ENCODE measurements at regions not wholly inside any gene's neighbourhood (a gene's known extent, or its start where the extent isn't known, plus 50 kb on each side); places are given as distances from the start of the nearest gene placed in this dataset.
"Not testable (repeated sequence)": the region's sequence is repeated elsewhere in the genome, so short reads cannot be mapped to it uniquely, and the experiment has no call there.

DNA sequence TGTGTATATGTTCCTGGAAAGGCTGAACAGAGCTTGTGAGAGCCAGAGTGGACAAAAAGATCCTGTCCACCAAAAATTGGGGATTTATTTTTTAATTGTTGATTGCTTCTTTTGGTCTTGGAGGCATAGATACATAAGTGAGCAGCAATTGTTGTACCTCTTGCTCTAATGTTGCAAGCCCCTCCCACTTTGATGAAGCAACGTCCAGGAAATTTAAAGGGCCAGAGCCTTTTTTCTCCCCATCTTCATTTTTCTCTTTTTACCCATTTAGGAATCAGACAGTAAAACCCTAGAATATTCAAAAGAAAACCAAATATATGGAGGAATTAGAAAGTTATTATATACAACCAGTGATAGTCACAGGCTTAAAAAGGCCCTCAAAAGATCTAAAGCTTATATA, 871.8 kb upstream of the NRXN1 start:
- no peak for DNase-seq (ENCODE audit: low spot score)
- no peak overlapping the region for H3K4me3 Mint-ChIP-seq
- H3K9me3 Mint-ChIP-seq = peaks cover 14% of the 10 kb centered on the region
- no peak overlapping the region for H3K27ac Mint-ChIP-seq
- H3K4me1 Mint-ChIP-seq (ENCODE audit: low read depth) = no peaks in the 10 kb centered on the region
- H3K36me3 Mint-ChIP-seq (ENCODE audit: low read depth) = no peaks in the 10 kb centered on the region
- H3K27me3 Mint-ChIP-seq (ENCODE audit: low read depth) = no peaks in the 10 kb centered on the region

DNA sequence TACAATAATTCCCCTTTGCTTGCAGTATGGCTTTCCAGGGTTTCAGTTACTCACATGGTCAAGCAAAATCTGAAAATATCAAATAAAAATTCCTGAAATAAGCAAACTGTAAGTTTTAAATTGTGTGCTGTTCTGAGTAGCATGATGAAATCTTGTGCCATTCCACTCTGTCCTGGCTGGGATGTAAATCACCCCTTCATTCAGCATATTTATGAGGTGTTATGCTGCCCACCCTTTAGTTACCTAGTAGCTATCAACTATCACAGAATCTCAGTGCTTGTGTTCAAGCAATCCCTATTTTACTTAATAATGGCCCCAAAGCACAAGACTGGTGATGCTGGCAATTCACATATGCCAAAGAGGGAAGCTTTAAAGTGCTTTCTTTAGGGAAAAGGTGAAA, 867.7 kb upstream of the NRXN1 start:
- Mint-ChIP-seq H3K9me3 (peaks cover 12% of the 10 kb centered on the region), H3K4me3 (no peak overlapping the region), H3K27me3 (ENCODE audit: low read depth) (no peaks in the 10 kb centered on the region), H3K27ac (no peak overlapping the region), H3K36me3 (ENCODE audit: low read depth) (no peaks in the 10 kb centered on the region), H3K4me1 (ENCODE audit: low read depth) (no peaks in the 10 kb centered on the region)
- no peak for DNase-seq (ENCODE audit: low spot score)

DNA sequence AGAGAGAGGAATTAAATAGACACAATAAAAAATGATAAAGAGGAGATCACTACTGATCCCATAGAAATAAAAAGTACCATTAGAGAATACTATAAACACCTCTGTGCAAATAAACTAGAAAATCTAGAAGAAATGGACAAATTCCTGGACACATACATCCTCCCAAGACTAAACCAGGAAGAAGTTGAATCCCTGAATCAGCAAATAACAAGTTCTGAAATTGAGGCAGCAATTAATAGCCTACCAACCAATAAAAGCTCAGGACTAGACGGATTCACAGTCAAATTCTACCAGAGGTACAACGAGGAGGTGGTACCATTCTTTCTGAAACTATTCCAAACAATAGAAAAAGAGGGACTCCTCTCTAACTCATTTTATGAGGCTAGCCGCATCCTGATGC, 862.7 kb upstream of the NRXN1 start:
- H3K4me1 Mint-ChIP-seq (ENCODE audit: low read depth); H3K27ac Mint-ChIP-seq; H3K4me3 Mint-ChIP-seq; H3K27me3 Mint-ChIP-seq (ENCODE audit: low read depth); H3K36me3 Mint-ChIP-seq (ENCODE audit: low read depth); DNase-seq (ENCODE audit: low spot score): not testable (repeated sequence)
- peaks cover 28% of the 10 kb centered on the region for H3K9me3 Mint-ChIP-seq

DNA sequence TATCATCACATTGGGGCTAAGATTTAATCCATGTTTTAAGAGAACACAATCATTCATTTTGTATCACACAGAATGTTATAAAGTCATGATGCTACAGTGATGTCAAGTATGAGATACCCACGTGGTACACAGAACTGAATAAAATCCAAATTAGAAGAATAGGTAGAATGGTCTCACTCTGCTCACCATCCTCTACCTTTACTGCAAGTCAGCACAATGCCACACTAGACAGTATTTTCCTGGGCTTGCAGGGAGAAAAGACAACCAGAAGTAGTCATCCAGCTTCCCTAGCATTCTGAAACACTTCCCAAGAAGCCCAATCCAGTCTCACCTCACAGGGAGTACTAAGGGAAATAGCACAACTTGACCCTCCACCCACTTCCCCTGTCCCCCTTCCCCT, 856.2 kb upstream of the NRXN1 start:
- no peaks in the 10 kb centered on the region for H3K4me1 Mint-ChIP-seq (ENCODE audit: low read depth)
- H3K4me3 Mint-ChIP-seq = no peak overlapping the region
- H3K36me3 Mint-ChIP-seq (ENCODE audit: low read depth) = no peaks in the 10 kb centered on the region
- no peak overlapping the region for H3K27ac Mint-ChIP-seq
- no peak for DNase-seq (ENCODE audit: low spot score)
- H3K27me3 Mint-ChIP-seq (ENCODE audit: low read depth) = no peaks in the 10 kb centered on the region
- H3K9me3 Mint-ChIP-seq = peaks cover 37% of the 10 kb centered on the region

DNA sequence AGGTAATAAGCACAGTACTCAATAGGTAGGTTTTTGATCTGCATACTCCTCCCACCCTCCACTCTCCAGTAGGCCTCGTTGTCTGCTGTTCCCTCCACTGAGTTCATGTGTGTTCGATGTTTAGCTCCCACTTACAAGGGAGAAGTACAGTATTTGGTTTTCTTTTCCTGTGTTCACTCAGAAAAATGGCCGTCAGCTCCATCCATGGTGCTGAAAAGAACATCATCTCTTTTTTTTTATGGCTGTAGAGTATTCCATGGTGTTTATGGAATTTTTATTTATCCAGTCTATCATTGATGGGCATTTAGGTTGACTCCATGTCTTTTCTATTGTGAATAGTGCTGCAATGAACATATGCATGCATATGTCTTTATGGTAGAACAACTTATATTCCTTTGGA, 849.7 kb upstream of the NRXN1 start:
- Mint-ChIP-seq H3K36me3 (ENCODE audit: low read depth) (no peaks in the 10 kb centered on the region), H3K4me3 (no peak overlapping the region), H3K9me3 (peaks cover 43% of the 10 kb centered on the region), H3K4me1 (ENCODE audit: low read depth) (no peaks in the 10 kb centered on the region), H3K27ac (no peak overlapping the region), H3K27me3 (ENCODE audit: low read depth) (no peaks in the 10 kb centered on the region)
- no peak for DNase-seq (ENCODE audit: low spot score)

DNA sequence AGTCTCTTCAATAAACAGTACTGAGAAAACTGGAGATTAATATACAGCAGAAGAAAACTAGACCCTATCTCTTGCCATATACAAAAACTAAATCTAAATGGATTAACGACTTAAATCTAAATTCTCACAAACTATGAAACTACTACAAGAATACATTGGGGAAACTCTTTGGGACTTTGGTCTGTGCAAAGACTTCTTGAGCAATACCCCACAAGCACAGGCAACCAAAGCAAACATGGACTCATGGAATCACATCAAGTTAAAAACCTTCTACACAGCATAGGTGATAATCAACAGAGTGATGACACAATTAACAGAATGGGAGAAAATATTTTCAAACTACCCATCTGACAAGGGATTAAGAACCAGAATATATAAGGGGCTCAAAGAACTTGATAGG, 848.2 kb upstream of the NRXN1 start:
- no peak for DNase-seq (ENCODE audit: low spot score)
- no peaks in the 10 kb centered on the region for H3K36me3 Mint-ChIP-seq (ENCODE audit: low read depth)
- H3K9me3 Mint-ChIP-seq = peaks cover 36% of the 10 kb centered on the region
- no peaks in the 10 kb centered on the region for H3K27me3 Mint-ChIP-seq (ENCODE audit: low read depth)
- no peaks in the 10 kb centered on the region for H3K4me1 Mint-ChIP-seq (ENCODE audit: low read depth)
- no peak overlapping the region for H3K27ac Mint-ChIP-seq
- H3K4me3 Mint-ChIP-seq = no peak overlapping the region

DNA sequence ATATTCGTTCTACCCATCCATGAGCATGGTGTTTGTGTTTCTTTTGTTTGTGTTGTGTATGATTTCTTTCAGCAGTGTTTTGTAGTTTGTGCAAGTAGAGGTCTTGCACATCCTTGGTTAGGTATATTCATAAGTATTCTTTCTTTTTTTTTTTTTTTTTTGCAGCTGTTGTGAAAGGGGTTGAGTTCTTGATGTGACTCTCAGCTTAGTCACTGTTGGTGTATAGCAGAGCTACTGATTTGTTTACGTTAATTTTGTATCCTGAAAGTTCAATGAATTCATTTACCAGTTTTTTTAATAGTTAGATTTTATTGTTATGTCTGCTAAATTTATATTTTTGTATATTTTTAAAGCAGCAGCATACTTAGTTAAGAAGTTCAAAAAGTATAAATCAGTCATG, 834.4 kb upstream of the NRXN1 start:
- DNase-seq (ENCODE audit: low spot score) = no peak
- Mint-ChIP-seq H3K4me1 (ENCODE audit: low read depth) (no peaks in the 10 kb centered on the region), H3K36me3 (ENCODE audit: low read depth) (no peaks in the 10 kb centered on the region), H3K9me3 (peaks cover 28% of the 10 kb centered on the region), H3K27me3 (ENCODE audit: low read depth) (no peaks in the 10 kb centered on the region), H3K27ac (no peak overlapping the region), H3K4me3 (no peak overlapping the region)

DNA sequence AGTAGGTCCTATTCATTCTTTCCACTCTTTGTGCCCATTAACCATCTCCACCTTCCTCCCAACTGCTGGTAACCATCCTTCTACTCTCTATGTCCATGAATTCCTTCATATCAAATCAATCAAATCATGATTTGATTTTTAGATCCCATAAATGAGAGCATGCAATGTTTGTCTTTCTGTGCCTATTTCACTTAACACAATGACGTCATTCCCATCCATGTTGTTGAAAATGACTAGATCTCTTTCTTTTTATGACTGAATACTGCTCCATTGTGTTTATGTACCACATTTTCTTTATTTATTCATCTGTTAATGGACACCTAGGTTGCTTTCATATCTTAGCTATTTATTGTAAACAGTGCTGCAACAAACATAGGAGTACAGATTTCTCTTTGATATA, 827.3 kb upstream of the NRXN1 start:
- Mint-ChIP-seq H3K27ac (no peak overlapping the region), H3K36me3 (ENCODE audit: low read depth) (no peaks in the 10 kb centered on the region), H3K27me3 (ENCODE audit: low read depth) (no peaks in the 10 kb centered on the region), H3K9me3 (peaks cover 43% of the 10 kb centered on the region), H3K4me1 (ENCODE audit: low read depth) (no peaks in the 10 kb centered on the region), H3K4me3 (no peak overlapping the region)
- DNase-seq (ENCODE audit: low spot score) = no peak

DNA sequence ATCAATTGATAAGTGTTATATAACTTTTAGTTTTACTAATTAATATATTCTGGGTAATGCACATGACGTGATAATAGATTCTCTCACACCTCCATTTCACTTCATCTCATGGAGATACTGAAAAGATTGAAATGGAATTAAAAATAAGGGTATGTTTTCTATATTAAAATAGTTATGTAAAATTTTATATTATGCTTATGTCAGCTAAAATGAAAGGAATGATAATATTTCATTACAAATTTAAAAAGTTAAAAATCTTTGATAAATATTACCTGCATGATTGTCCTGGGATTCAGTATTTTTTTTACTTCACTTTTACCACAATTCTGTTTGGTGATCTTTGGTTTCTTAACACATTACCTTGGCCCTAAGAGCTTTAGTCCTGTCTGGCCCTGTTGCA, 823.8 kb upstream of the NRXN1 start:
- no peak for DNase-seq (ENCODE audit: low spot score)
- Mint-ChIP-seq H3K36me3 (ENCODE audit: low read depth) (no peaks in the 10 kb centered on the region), H3K27ac (no peak overlapping the region), H3K4me3 (no peak overlapping the region), H3K27me3 (ENCODE audit: low read depth) (no peaks in the 10 kb centered on the region), H3K9me3 (peaks cover 32% of the 10 kb centered on the region), H3K4me1 (ENCODE audit: low read depth) (no peaks in the 10 kb centered on the region)

DNA sequence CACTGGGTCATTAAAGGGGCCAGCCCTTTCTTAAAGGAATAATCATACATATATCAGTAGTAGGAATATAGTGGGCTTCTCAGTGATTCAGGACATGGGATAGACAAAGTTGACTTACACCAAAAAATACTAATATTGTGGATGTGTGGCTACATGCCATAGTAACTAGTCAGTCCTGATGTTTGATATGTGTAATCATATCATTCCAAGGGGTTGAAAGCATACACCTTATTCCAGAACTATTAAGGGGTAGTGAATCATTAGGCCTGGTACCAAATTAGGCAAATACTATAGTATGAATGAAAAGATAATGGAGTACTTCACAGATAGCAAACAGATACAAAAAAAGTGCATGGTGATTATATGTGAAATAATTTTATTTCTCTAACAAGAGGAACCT, 814.9 kb upstream of the NRXN1 start:
- H3K27ac Mint-ChIP-seq = no peak overlapping the region
- H3K4me3 Mint-ChIP-seq = no peak overlapping the region
- no peaks in the 10 kb centered on the region for H3K36me3 Mint-ChIP-seq (ENCODE audit: low read depth)

DNA sequence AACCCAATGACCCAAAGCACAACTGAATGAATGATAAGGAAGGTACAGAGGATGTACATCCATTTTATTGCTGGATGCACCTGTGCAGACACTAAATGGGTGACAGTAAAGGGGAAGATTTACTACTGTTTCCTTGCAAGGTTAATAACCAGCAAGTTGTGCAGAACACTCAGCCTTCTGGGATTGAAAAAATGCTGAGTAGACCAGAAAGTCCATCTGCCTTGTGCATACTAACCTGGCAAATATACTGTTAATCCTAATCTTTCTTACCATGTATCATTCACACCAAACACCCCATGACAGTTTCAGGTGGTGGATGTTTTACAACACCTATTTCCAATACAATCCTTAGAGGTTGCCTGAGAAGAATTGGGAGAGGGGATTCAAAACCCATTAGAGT, 814.1 kb upstream of the NRXN1 start:
- peaks cover 61% of the 10 kb centered on the region for H3K9me3 Mint-ChIP-seq
- DNase-seq (ENCODE audit: low spot score) = no peak
- H3K27me3 Mint-ChIP-seq (ENCODE audit: low read depth) = no peaks in the 10 kb centered on the region
- H3K4me1 Mint-ChIP-seq (ENCODE audit: low read depth) = no peaks in the 10 kb centered on the region
- H3K36me3 Mint-ChIP-seq (ENCODE audit: low read depth) = no peaks in the 10 kb centered on the region
- H3K4me3 Mint-ChIP-seq = no peak overlapping the region
- no peak overlapping the region for H3K27ac Mint-ChIP-seq

More for the DNA sequence above, 814.9 kb upstream of the NRXN1 start:
- H3K27me3 Mint-ChIP-seq (ENCODE audit: low read depth) = no peaks in the 10 kb centered on the region
- H3K4me1 Mint-ChIP-seq (ENCODE audit: low read depth) = no peaks in the 10 kb centered on the region
- H3K9me3 Mint-ChIP-seq = peaks cover 53% of the 10 kb centered on the region
- no peak for DNase-seq (ENCODE audit: low spot score)

DNA sequence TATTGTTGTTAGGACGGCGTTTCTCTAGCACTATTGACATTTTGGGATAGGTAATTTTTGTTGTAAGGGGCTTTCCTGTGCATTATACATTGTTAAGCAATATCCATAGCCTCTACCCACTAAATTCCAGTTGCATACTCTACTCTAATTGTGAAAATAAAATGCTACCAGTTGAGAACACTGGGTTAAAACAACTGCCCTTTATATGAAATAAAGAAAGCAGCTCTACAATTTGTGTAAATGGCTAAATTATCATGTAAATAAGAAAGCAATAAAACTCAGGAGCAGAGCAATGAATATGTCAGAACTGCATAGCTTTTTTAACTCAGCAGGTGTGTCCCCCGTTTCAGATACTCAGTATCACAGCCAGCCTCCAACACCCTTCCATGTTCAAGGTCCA, 812.7 kb upstream of the NRXN1 start:
- H3K36me3 Mint-ChIP-seq (ENCODE audit: low read depth) = no peaks in the 10 kb centered on the region
- no peak overlapping the region for H3K4me3 Mint-ChIP-seq
- no peak for DNase-seq (ENCODE audit: low spot score)
- no peaks in the 10 kb centered on the region for H3K4me1 Mint-ChIP-seq (ENCODE audit: low read depth)
- no peak overlapping the region for H3K27ac Mint-ChIP-seq
- H3K27me3 Mint-ChIP-seq (ENCODE audit: low read depth) = no peaks in the 10 kb centered on the region
- H3K9me3 Mint-ChIP-seq = peaks cover 59% of the 10 kb centered on the region

DNA sequence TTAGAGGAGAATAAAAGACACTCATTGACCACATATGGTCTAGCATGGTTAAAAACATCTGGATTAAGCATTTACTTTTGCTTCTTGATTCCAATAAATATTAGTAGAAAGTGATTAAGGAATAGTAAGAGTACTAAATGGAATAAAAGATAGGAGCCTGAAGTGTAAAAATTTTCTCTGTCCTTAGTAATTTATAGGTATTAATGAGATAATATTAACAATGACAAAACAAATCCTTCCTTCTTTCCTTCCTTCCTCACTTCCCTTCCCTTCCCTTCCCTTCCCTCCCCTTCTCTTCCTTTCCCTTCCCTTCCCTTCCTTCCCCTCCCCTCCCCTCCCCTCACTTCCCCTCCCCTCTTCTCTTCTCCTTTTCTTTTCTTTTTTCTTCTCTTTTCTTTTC, 797.5 kb upstream of the NRXN1 start:
- Mint-ChIP-seq H3K9me3 (peaks cover 18% of the 10 kb centered on the region), H3K36me3 (ENCODE audit: low read depth) (no peaks in the 10 kb centered on the region), H3K27me3 (ENCODE audit: low read depth) (no peaks in the 10 kb centered on the region)

DNA sequence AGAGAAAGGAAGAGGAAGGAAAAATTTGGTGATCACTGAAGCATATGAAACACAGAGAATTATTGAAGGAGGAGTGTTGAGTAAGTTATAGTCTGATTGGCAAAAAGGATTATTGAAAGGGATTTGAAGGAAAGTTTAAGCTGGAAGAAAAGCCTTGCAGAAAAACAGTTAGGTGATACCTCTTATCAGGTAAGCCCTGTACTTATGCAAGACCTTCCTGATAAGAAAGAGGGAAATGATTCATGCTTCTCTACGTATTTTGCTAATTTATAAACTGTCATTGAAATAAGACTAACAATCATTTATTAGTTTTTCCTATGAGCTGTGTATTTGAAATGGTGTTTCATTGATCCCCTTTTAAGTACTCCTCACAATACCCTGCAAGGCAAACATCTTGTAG, 793.9 kb upstream of the NRXN1 start:
- Mint-ChIP-seq H3K9me3 (peaks cover 14% of the 10 kb centered on the region), H3K4me3 (no peak overlapping the region), H3K4me1 (ENCODE audit: low read depth) (no peaks in the 10 kb centered on the region), H3K36me3 (ENCODE audit: low read depth) (no peaks in the 10 kb centered on the region), H3K27ac (no peak overlapping the region), H3K27me3 (ENCODE audit: low read depth) (no peaks in the 10 kb centered on the region)
- no peak for DNase-seq (ENCODE audit: low spot score)

More for the DNA sequence above, 797.5 kb upstream of the NRXN1 start:
- no peak for DNase-seq (ENCODE audit: low spot score)
- H3K27ac Mint-ChIP-seq = no peak overlapping the region
- H3K4me3 Mint-ChIP-seq = no peak overlapping the region
- no peaks in the 10 kb centered on the region for H3K4me1 Mint-ChIP-seq (ENCODE audit: low read depth)

DNA sequence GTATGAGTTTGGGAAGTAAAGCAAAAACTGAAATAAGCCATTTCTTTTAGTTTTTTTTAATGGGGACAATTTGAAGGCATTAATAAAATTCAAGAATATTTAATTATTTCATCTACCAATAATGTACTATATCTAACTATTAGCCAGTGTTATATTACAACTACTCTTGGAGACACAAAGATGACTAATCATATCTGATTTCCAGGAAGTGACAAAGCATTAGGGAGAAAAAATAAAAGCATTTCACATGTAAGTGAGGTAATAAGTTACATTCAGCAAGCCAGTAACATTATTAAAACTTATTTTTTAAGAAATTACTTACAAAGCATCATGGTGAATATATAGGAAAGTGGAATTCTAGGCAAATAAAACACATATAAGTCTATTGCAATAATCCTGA, 781.3 kb upstream of the NRXN1 start:
- Mint-ChIP-seq H3K27me3 (ENCODE audit: low read depth) (no peaks in the 10 kb centered on the region), H3K27ac (no peak overlapping the region), H3K4me1 (ENCODE audit: low read depth) (no peaks in the 10 kb centered on the region), H3K4me3 (no peak overlapping the region), H3K36me3 (ENCODE audit: low read depth) (no peaks in the 10 kb centered on the region), H3K9me3 (peaks cover 22% of the 10 kb centered on the region)
- DNase-seq (ENCODE audit: low spot score) = no peak
